Cardiac septum (tissue), 1 donor: ENCODE measurements at regions not wholly inside any gene's neighbourhood (a gene's known extent, or its start where the extent isn't known, plus 50 kb on each side); places are given as distances from the start of the nearest gene placed in this dataset.

Experiments used
- DNase-seq: peaks from one replicate; pipeline ENCODE4 v3.0.0-alpha.2; 2020; ENCODE audit warnings: low spot score
- intact Hi-C: fragments of 100-400 bp; cut with DNase I; formaldehyde crosslinking; loops from one replicate; pipeline ENCODE4 v1.14.0; 2022
- donor health status: DM: no; HTN: no; CAD: no.

- no peak for DNase-seq
- intact Hi-C loops, result no loop called here
Observed at GRCh38 chr15:94929282-94929681, 697.9 kb downstream of the MCTP2 start.

- DNase-seq, result no peak
- intact Hi-C loops, result no loop called here
Observed at GRCh38 chr15:94930441-94930840, 699.1 kb downstream of the MCTP2 start.

DNA sequence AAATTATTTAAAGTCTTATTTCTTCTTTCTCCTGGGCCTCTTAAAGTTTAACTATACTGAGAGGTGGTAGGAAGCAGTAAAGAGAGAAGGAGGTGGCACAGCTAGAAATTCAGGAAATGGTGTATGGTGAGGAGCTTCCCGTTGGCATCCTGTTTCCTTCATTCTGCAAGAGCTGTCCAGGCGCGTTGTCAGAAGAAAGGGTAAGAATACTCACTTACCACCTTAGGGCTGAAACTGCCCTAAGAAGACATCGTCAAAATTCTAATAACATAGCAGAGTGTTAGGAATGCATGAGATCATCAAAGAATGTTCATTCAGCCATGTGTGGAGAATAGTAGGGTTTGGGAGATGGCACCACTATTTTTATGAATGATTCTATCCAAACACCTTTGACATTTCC, 699.6 kb downstream of the MCTP2 start:
- DNase-seq, result no peak
- intact Hi-C loops, result no loop called here

DNA sequence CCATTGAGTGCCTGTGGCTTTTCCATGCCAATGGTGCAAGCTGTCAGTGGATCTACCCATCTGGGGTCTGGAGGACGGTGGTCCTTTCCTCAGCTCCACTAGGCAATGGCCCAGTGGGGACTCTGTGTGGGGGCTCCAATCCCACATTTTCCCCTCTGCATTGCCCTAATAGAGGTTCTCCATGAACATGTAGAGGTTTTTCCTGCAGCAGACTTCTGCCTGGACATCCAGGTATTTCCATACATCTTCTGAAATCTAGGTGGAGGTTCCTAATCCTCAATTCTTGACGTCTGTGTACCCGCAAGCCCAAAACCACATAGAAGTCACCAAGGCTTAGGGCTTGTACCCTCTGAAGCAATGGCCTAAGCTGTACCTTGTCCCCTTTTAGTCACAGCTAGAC, 703.1 kb downstream of the MCTP2 start:
- intact Hi-C loops, result no loop called here
- DNase-seq, result no peak

- no peak for DNase-seq
- intact Hi-C loops, result no loop called here
Observed at GRCh38 chr15:94937242-94937641, 705.9 kb downstream of the MCTP2 start.

- no peak for DNase-seq
- intact Hi-C loops, result no loop called here
Observed at GRCh38 chr15:94943888-94944287, 712.5 kb downstream of the MCTP2 start.

DNA sequence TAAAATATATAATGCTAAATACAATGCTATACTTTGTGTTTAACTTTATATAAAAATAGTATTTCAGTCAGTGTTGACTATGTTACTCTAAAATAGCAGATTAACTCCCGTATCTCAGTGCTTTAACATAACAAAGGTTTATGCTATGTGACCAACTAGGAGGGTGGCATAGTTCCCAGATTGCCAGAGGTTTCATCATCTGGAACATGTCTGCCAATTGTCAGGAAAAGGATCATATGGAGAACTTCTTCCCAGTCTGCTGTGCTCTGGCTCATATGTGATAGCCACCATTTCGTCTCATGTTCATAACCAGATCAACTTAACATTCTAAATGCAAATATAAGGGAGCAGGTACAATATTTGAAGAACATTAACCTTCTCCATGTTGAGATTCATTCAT, 720.2 kb downstream of the MCTP2 start:
- DNase-seq, result no peak
- intact Hi-C loops, result no loop called here

GRCh38 chr15:94963953-94964352, 732.6 kb downstream of the MCTP2 start:
- intact Hi-C loops, result no loop called here
- no peak for DNase-seq

GRCh38 chr15:94965593-94965992, 734.2 kb downstream of the MCTP2 start:
- intact Hi-C loops, result no loop called here
- no peak for DNase-seq

DNA sequence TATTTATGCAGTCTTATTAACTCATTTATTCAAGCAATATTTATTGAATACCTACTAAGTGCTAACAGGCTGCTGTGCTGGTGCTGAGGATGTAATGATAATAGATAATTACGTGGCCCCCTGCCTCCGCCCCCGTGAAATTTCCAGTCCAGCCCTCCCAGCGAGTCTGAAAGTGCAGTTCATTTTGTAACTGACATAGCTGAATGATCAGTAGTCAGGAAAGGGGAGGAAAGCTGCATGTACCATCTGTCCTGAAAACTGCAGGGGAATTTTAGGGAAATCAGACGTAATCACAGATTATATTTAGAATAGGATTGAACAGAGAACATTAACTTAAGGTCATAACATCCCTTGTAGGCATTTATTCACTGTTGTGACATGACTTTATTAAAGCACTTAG, 736.8 kb downstream of the MCTP2 start:
- intact Hi-C loops, result no loop called here
- DNase-seq, result no peak

- no peak for DNase-seq
- intact Hi-C loops, result no loop called here
Observed at GRCh38 chr15:94970096-94970495, 738.7 kb downstream of the MCTP2 start.

- no peak for DNase-seq
- intact Hi-C loops, result no loop called here
Observed at GRCh38 chr15:94970802-94971201, 739.4 kb downstream of the MCTP2 start.

- intact Hi-C loops, result no loop called here
- no peak for DNase-seq
Observed at GRCh38 chr15:94972314-94972713, 741.0 kb downstream of the MCTP2 start.

DNA sequence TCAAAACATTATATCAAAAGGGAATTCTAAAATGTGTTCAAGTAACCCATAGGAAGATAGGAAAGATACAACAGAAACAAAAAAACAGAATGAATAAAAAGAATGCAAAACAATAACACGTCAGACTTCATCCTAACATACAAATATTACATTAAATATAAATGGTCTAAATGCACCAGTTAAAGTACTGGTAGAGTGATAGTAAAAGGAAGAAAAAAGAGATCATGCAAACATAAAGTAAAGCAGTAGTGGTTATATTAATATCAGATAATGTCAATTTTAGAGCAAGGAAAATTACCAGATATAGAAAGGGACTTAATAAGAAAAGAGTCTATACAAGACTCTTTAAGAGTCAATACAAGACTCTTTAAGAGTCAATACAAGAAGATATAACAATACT, 755.7 kb downstream of the MCTP2 start:
- intact Hi-C loops, result no loop called here
- DNase-seq, result no peak

GRCh38 chr15:94991718-94992117, 760.4 kb downstream of the MCTP2 start:
- intact Hi-C loops, result no loop called here

GRCh38 chr15:95009635-95010034, 778.3 kb downstream of the MCTP2 start:
- intact Hi-C loops, result loop anchor here (10.0 kb wide), 1 partner anchor 455 kb away; no protein-coding TSS in a partner anchor
- DNase-seq, result no peak

More at GRCh38 chr15:94991718-94992117, 760.4 kb downstream of the MCTP2 start:
- DNase-seq, result no peak

GRCh38 chr15:95013381-95013780, 782.0 kb downstream of the MCTP2 start:
- no peak for DNase-seq
- intact Hi-C loops, result loop anchor here (10.0 kb wide), 1 partner anchor 451 kb away; no protein-coding TSS in a partner anchor

DNA sequence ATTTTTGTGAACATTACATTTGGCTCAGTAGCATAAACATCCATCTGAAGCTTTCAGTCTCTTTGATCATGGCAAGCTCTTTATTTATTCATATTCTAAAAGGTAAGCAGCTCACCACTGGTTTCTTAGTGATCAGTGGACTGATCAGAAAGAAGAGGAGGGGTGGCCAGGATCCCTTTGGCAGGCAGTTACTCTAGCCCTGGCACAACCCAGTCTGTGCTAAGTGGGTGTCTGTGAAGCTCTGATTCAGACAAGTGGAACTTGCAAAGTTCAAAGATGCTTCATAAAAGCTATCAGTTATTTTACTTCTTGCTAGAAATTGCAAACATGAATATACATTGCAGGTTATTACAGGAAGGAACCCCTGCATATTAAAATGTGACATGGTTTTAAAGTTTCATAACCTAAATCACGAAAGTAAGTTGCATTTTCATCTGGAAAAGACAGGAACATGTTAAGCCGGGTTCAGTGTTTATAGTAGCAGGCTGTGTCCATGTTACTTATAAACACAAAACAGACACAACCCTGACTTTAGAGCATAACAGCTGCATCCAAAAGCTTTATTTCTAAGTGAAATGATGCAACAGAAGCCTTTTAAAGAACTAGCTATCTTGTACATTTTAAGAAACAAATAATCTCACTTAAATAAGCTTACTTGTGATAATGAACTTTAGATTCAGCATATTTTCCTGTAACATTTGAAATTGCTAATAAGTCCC, 785.3 kb downstream of the MCTP2 start:
- intact Hi-C loops, result loop anchor here (5.0 to 10.0 kb wide), 3 partner anchors 169 to 614 kb away; no protein-coding TSS in a partner anchor
- no peak for DNase-seq

DNA sequence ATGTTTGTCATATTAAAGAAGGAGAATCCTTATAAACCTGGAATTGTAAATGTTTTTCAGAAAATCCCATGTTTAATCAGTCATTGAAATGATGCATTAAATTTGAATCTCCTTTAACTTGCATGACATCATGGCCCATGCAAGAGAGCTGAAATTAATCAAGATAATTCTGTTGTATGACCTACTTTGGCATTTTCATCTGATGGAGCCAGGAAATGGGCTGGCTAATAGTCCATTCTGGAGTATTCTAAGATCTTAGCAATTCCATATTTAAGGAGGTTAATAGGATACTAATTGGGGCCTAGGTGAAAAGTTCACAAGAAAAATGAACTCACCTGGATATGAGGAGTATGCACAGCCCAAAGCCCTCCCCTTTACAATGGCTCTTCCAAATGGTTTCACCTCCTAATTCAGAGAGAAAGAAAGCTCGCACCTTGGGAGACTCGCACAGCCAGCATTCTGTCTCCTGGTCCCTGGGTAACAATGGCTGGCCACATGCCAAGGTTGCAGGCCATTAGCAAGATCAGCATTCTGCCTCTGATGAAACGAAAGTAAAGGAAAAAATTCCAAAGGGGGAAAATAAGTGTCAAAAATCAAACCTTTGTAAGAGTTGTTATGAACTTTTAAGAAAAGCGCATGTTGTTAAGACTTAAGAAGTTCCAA, 786.4 kb downstream of the MCTP2 start:
- intact Hi-C loops, result loop anchor here (5.0 to 10.0 kb wide), 3 partner anchors 170 to 615 kb away; no protein-coding TSS in a partner anchor
- DNase-seq, result no peak

DNA sequence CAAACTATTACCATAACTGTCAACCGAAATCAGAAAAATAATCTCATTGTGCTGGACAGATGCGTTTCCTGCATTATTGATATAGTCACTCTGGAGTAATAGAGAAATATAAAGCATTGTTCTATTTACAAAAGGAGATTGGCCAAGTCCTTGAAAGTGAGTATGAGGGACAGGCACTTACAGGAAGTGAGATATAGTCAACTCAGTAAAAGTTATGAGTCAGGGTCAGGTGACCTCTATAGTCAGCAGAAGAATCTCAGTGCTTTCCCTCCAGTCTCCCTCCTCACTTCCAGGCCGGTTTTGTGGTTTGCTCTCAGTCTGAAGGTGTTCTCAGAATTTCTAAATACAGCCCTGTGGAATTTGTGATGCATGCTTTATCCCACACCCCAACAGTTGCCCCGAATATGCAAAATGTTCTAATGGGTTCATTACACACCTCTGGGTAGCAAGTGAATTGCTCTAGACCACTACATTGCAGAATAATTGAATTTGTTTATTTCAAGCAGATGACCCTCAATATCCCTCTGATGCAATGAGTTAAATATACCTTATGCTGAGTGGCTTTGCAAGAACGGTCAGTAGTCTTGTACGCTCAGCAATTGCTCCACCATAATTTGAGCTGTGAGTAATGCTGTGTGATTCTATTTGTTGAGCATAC, 787.7 kb downstream of the MCTP2 start:
- no peak for DNase-seq
- intact Hi-C loops, result loop anchor here (5.0 to 10.0 kb wide), 3 partner anchors 172 to 617 kb away; no protein-coding TSS in a partner anchor
